PC-3 (cell line): ENCODE measurements at regions not wholly inside any gene's neighbourhood (a gene's known extent, or its start where the extent isn't known, plus 50 kb on each side); places are given as distances from the start of the nearest gene placed in this dataset.
"Not testable (repeated sequence)": the region's sequence is repeated elsewhere in the genome, so short reads cannot be mapped to it uniquely, and the experiment has no call there.

Experiments
- ATAC-seq: fragments of 200-7000 bp; cut with Tn5 transposase; 2 replicates; pipeline ENCODE4 v1.9.1; 2020; ENCODE audit warnings: mild to moderate bottlenecking, moderate library complexity
- BruUV-seq: library from RNA; stranded (reverse); fragments of 400-500 nt; replicated peaks from 2 replicates; lab custom pipeline; 2021; lab: Mats Ljungman, UMichigan
- CTCF ChIA-PET: fragments of 300-600 bp; sonication (Branson Sonifier 250); formaldehyde crosslinking; loops from one replicate; lab custom pipeline; 2022; ENCODE audit warnings: antibody characterized with exemption; lab: Charles Lee
- POLR2A ChIA-PET: fragments of 300-600 bp; sonication (Branson Sonifier 250); formaldehyde crosslinking; loops from one replicate; lab custom pipeline; 2022; ENCODE audit warnings: antibody characterized with exemption; ENCODE audit not compliant: unreplicated experiment; lab: Charles Lee
- DNase-seq: peaks from one replicate; pipeline ENCODE4 v3.0.0-alpha.2; 2015
- H2AFZ ChIP-seq: fragments of 300-600 bp; sonication (generic); 2 replicates; pipeline ENCODE4 v1.6.0; 2016; ENCODE audit warnings: antibody characterized with exemption, low read length
- H3F3A ChIP-seq: fragments of 300-600 bp; sonication (generic); one replicate; pipeline ENCODE4 v1.6.0; 2017; ENCODE audit warnings: antibody characterized with exemption, low read length, control low read depth, mild to moderate bottlenecking; ENCODE audit not compliant: unreplicated experiment
- H3K27ac ChIP-seq: fragments of 300-600 bp; sonication (generic); 2 replicates; pipeline ENCODE4 v1.5.1; 2016; ENCODE audit warnings: mild to moderate bottlenecking, low read length
- H3K27me3 ChIP-seq: fragments of 300-600 bp; sonication (generic); 2 replicates; pipeline ENCODE4 v1.6.1; 2016; ENCODE audit warnings: low read length, mixed read lengths
- H3K36me3 ChIP-seq: fragments of 300-600 bp; sonication (generic); 2 replicates; pipeline ENCODE4 v1.6.1; 2016; ENCODE audit warnings: low read depth, mixed run types, low read length, mixed read lengths
- H3K4me1 ChIP-seq: fragments of 300-600 bp; sonication (generic); 2 replicates; pipeline ENCODE4 v1.5.1; 2016; ENCODE audit warnings: low read length; ENCODE audit not compliant: insufficient read depth
- H3K4me2 ChIP-seq: fragments of 300-600 bp; sonication (generic); 2 replicates; pipeline ENCODE4 v1.6.0; 2016; ENCODE audit warnings: low read length
- H3K4me3 ChIP-seq: fragments of 300-600 bp; sonication (generic); 2 replicates; pipeline ENCODE4 v1.5.1; 2016; ENCODE audit warnings: mild to moderate bottlenecking, low read length, mixed read lengths
- H3K79me2 ChIP-seq: fragments of 300-600 bp; sonication (generic); 2 replicates; pipeline ENCODE4 v1.6.1; 2017; ENCODE audit warnings: low read length, mixed read lengths
- H3K9ac ChIP-seq: fragments of 300-600 bp; sonication (generic); 2 replicates; pipeline ENCODE4 v1.6.0; 2016; ENCODE audit warnings: mild to moderate bottlenecking, low read length
- H3K9me2 ChIP-seq: fragments of 300-600 bp; sonication (generic); replicated peaks from 2 replicates; pipeline ENCODE4 v1.6.1; 2016; ENCODE audit warnings: mixed run types, low read length, mixed read lengths
- H3K9me3 ChIP-seq: fragments of 300-600 bp; sonication (generic); 2 replicates; pipeline ENCODE4 v1.6.1; 2016; ENCODE audit warnings: low read length, mixed read lengths
- H4K20me1 ChIP-seq: fragments of 300-600 bp; sonication (generic); 2 replicates; pipeline ENCODE4 v1.6.1; 2016; ENCODE audit warnings: low read length, mixed read lengths
- CTCF ChIP-seq: fragments of 300-600 bp; sonication (generic); conservative IDR thresholded peaks from 2 replicates; pipeline ENCODE4 v1.5.1; 2017; ENCODE audit warnings: antibody characterized with exemption, low read depth, mild to moderate bottlenecking, low read length
- EZH2 ChIP-seq: fragments of 300-600 bp; sonication (generic); IDR thresholded peaks from one replicate; pipeline ENCODE4 v1.6.1; 2017; ENCODE audit warnings: antibody characterized with exemption, mild to moderate bottlenecking, low read length; ENCODE audit not compliant: unreplicated experiment
- EZH2phosphoT487 ChIP-seq: fragments of 300-600 bp; sonication (generic); IDR thresholded peaks from 2 replicates; pipeline ENCODE4 v1.6.1; 2018; ENCODE audit warnings: mild to moderate bottlenecking, antibody characterized with exemption, low read length, borderline replicate concordance
- intact Hi-C: fragments of 100-400 bp; cut with micrococcal nuclease; formaldehyde crosslinking; loops from 2 replicates; pipeline ENCODE4 v1.9.0; 2023

- no peaks in the 10 kb centered on the region for H3F3A ChIP-seq
- ATAC-seq (no peak), DNase-seq (no peak)
- no peak overlapping the region for H3K27ac ChIP-seq
- no peak overlapping the region for H3K9ac ChIP-seq
- intact Hi-C loops, result no loop called here
- no peaks in the 10 kb centered on the region for H3K79me2 ChIP-seq
- H4K20me1 ChIP-seq, result no peaks in the 10 kb centered on the region
- no peaks in the 10 kb centered on the region for H3K4me1 ChIP-seq
- H2AFZ ChIP-seq, result no peak overlapping the region
- H3K27me3 ChIP-seq, result no peaks in the 10 kb centered on the region
- TF ChIP-seq EZH2 (no peak), EZH2phosphoT487 (no peak), CTCF (no peak)
- no TSS peak for BruUV-seq
- CTCF ChIA-PET, result no interaction called here
- peaks cover 6% of the 10 kb centered on the region; the same call in 1 of the 2 replicates for H3K9me3 ChIP-seq
- no peak overlapping the region for H3K4me3 ChIP-seq
- H3K9me2 ChIP-seq, result no peaks in the 10 kb centered on the region
- no peak overlapping the region for H3K4me2 ChIP-seq
- H3K36me3 ChIP-seq, result no peaks in the 10 kb centered on the region
- POLR2A ChIA-PET, result no interaction called here
These were observed 428.1 kb upstream of the ID2 start for GRCh38 chr2:8253781-8254180.

DNA sequence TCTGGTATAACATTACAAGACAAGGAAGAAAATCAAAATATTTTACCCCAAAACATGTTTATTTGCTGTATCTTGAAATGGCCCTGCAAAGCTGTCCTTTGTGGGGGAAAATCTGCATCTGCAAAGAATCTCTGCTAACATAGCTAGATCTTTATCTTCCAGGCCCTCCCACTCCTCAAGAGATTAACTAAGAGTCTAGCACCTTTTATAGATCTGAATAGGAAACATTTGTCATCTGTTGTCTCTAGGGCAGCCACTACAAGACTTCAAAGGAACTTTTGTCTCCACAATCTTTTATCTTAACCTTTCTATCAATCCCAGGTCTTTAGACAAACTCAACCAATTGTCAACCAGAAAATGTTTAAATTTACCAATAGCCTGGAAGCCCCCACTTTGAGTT is 427.6 kb upstream of the ID2 start:
- H3K9me2 ChIP-seq, H3K36me3 ChIP-seq, H3K4me2 ChIP-seq, H3K9me3 ChIP-seq, H3K9ac ChIP-seq, BruUV-seq, H2AFZ ChIP-seq, H3K4me3 ChIP-seq, H3K79me2 ChIP-seq, H3K27ac ChIP-seq, H3F3A ChIP-seq, H4K20me1 ChIP-seq, ATAC-seq, H3K4me1 ChIP-seq, H3K27me3 ChIP-seq, POLR2A ChIA-PET, intact Hi-C loops, CTCF ChIA-PET, DNase-seq: not testable (repeated sequence)

GRCh38 chr2:8254791-8255447 is 426.9 kb upstream of the ID2 start:
- H3K4me2 ChIP-seq, result no peak overlapping the region
- ATAC-seq, result no peak
- H2AFZ ChIP-seq, result no peak overlapping the region
- no peaks in the 10 kb centered on the region for H3K79me2 ChIP-seq
- no peaks in the 10 kb centered on the region for H3K36me3 ChIP-seq
- no peaks in the 10 kb centered on the region for H3K27me3 ChIP-seq
- no TSS peak for BruUV-seq
- intact Hi-C loops, result no loop called here
- H3K9ac ChIP-seq, result no peak overlapping the region
- TF ChIP-seq CTCF (no peak), EZH2phosphoT487 (no peak), EZH2 (no peak)
- POLR2A ChIA-PET, result no interaction called here
- no peak overlapping the region for H3K4me3 ChIP-seq
- CTCF ChIA-PET, result no interaction called here
- no peak overlapping the region for H3K27ac ChIP-seq
- H3K9me2 ChIP-seq, result no peaks in the 10 kb centered on the region
- no peaks in the 10 kb centered on the region for H3K4me1 ChIP-seq
- no peak for DNase-seq
- peaks cover 3% of the 10 kb centered on the region; the same call in 1 of the 2 replicates for H3K9me3 ChIP-seq
- no peaks in the 10 kb centered on the region for H4K20me1 ChIP-seq
- no peaks in the 10 kb centered on the region for H3F3A ChIP-seq
